ENCODE measurements at regions not wholly inside any gene's neighbourhood (a gene's known extent, or its start where the extent isn't known, plus 50 kb on each side); places are given as distances from the start of the nearest gene placed in this dataset.

- Histone ChIP-seq H3K4me1 (peaks cover 22% of the 10 kb centered on the region), H3K27ac (no peak overlapping the region), H3K9me3 (no peaks in the 10 kb centered on the region), H3K4me3 (no peak overlapping the region), H3K4me2 (no peak overlapping the region)
- ATAC-seq: no peak
- WGBS (ENCODE audit: missing lambda C conversion rate): 44% methylated on average over 2 of the region's 2 CpGs
- ChIA-PET POLR2A (no interaction called here), CTCF (no interaction called here)
- TF ChIP-seq CEBPB (IDR thresholded peaks at IDR 0.05) (no peak), RCOR1 (IDR thresholded peaks at IDR 0.05; ENCODE audit: low read depth, low read length) (no peak), PBX3 (IDR thresholded peaks at IDR 0.05) (no peak), POLR2A (IDR thresholded peaks at IDR 0.05; ENCODE audit: low read length) (no peak), ZSCAN20 (CRISPR knock-in tag; IDR thresholded peaks at IDR 0.05) (no peak), REST (IDR thresholded peaks at IDR 0.05) (no peak), MAFK (IDR thresholded peaks at IDR 0.05; ENCODE audit: partially characterized antibody) (no peak)
- TF ChIP-seq, protein P1, sequence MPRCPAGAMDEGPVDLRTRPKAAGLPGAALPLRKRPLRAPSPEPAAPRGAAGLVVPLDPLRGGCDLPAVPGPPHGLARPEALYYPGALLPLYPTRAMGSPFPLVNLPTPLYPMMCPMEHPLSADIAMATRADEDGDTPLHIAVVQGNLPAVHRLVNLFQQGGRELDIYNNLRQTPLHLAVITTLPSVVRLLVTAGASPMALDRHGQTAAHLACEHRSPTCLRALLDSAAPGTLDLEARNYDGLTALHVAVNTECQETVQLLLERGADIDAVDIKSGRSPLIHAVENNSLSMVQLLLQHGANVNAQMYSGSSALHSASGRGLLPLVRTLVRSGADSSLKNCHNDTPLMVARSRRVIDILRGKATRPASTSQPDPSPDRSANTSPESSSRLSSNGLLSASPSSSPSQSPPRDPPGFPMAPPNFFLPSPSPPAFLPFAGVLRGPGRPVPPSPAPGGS (IDR thresholded peaks at IDR 0.05): no peak
- TF ChIP-seq, protein P2, sequence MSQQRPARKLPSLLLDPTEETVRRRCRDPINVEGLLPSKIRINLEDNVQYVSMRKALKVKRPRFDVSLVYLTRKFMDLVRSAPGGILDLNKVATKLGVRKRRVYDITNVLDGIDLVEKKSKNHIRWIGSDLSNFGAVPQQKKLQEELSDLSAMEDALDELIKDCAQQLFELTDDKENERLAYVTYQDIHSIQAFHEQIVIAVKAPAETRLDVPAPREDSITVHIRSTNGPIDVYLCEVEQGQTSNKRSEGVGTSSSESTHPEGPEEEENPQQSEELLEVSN (IDR thresholded peaks at IDR 0.05; ENCODE audit: borderline replicate concordance, low read depth): no peak
- FAIRE-seq: no peak
- DNase-seq (ENCODE audit: low read depth in 1 of 2, low spot score in 1 of 2): no peak
Observed at GRCh38 chr14:22394616-22395015, 194.4 kb downstream of the DAD1 start.

GRCh38 chr14:22393796-22394195 is 195.2 kb downstream of the DAD1 start:
- 51% methylated on average over 2 of the region's 2 CpGs for WGBS (ENCODE audit: missing lambda C conversion rate)
- no peak for ATAC-seq
- Histone ChIP-seq H3K4me1 (peaks cover 30% of the 10 kb centered on the region), H3K4me3 (no peak overlapping the region), H3K4me2 (no peak overlapping the region), H3K9me3 (no peaks in the 10 kb centered on the region), H3K27ac (no peak overlapping the region)
- CTCF ChIA-PET: interaction anchor here (6.4 kb wide), 1 partner anchor 78 kb away, joined by 123 read pairs; no protein-coding TSS in a partner anchor
- TF ChIP-seq, protein P1 (IDR thresholded peaks at IDR 0.05): no peak
- no peak for TF ChIP-seq JUNB (IDR thresholded peaks at IDR 0.05)
- no peak for TF ChIP-seq USF2 (IDR thresholded peaks at IDR 0.05)
- no peak for TF ChIP-seq RCOR1 (IDR thresholded peaks at IDR 0.05; ENCODE audit: low read depth, low read length)
- TF ChIP-seq HDAC2 (IDR thresholded peaks at IDR 0.05): no peak
- TF ChIP-seq SMC3 (IDR thresholded peaks at IDR 0.05): no peak
- TF ChIP-seq CBX8 (IDR thresholded peaks at IDR 0.05): no peak
- no peak for TF ChIP-seq ZC3H11A (IDR thresholded peaks at IDR 0.05)
- no peak for TF ChIP-seq MAX (IDR thresholded peaks at IDR 0.05)
- TF ChIP-seq REST (IDR thresholded peaks at IDR 0.05): no peak
- TF ChIP-seq, protein P2 (IDR thresholded peaks at IDR 0.05; ENCODE audit: borderline replicate concordance, low read depth): no peak
- no peak for TF ChIP-seq RNF2 (IDR thresholded peaks at IDR 0.05; ENCODE audit: borderline replicate concordance, low read depth)
- POLR2A ChIA-PET: no interaction called here
- no peak for DNase-seq (ENCODE audit: low read depth in 1 of 2, low spot score in 1 of 2)
- FAIRE-seq: no peak
